HG02798 (cell line): ENCODE measurements at regions not wholly inside any gene's neighbourhood (a gene's known extent, or its start where the extent isn't known, plus 50 kb on each side); places are given as distances from the start of the nearest gene placed in this dataset.
"Not testable (repeated sequence)": the region's sequence is repeated elsewhere in the genome, so short reads cannot be mapped to it uniquely, and the experiment has no call there.

ENCODE experiments used
- ATAC-seq: cut with Tn5 transposase; IDR thresholded peaks from one replicate; pipeline ENCODE4 v1.9.1; 2021; ENCODE audit warnings: mild to moderate bottlenecking; ENCODE audit not compliant: unreplicated experiment, poor library complexity

GRCh38 chr4:118585015-118585414 lies 100.2 kb upstream of the METTL14 start:
- ATAC-seq = no peak

- ATAC-seq = no peak
Observed at GRCh38 chr4:118586357-118586790, 98.8 kb upstream of the METTL14 start.

GRCh38 chr4:118587116-118587831 lies 97.9 kb upstream of the METTL14 start:
- ATAC-seq = no peak

- no peak for ATAC-seq
Observed at GRCh38 chr4:118587946-118588345, 97.2 kb upstream of the METTL14 start.

- no peak for ATAC-seq
Observed at GRCh38 chr4:118589471-118590055, 95.6 kb upstream of the METTL14 start.

- ATAC-seq = peak; percentile 99
Observed at GRCh38 chr4:118591339-118592046, 93.7 kb upstream of the METTL14 start.

GRCh38 chr4:118592289-118592688 lies 92.9 kb upstream of the METTL14 start:
- not testable (repeated sequence) for ATAC-seq

- ATAC-seq = not testable (repeated sequence)
Observed at GRCh38 chr4:118595883-118596282, 89.3 kb upstream of the METTL14 start.

- ATAC-seq = not testable (repeated sequence)
Observed at GRCh38 chr4:118625097-118625496, 60.1 kb upstream of the METTL14 start.

GRCh38 chr4:118629697-118630096 lies 55.5 kb upstream of the METTL14 start:
- not testable (repeated sequence) for ATAC-seq

GRCh38 chr4:118630897-118631296 lies 54.3 kb upstream of the METTL14 start:
- ATAC-seq = not testable (repeated sequence)

GRCh38 chr4:118631321-118632050 lies 53.7 kb upstream of the METTL14 start:
- not testable (repeated sequence) for ATAC-seq

GRCh38 chr4:118633476-118633875 lies 51.7 kb upstream of the METTL14 start:
- ATAC-seq = not testable (repeated sequence)

GRCh38 chr4:118634126-118634875 lies 50.9 kb upstream of the METTL14 start:
- ATAC-seq = not testable (repeated sequence)
